ENCODE measurements at regions not wholly inside any gene's neighbourhood (a gene's known extent, or its start where the extent isn't known, plus 50 kb on each side); places are given as distances from the start of the nearest gene placed in this dataset.

- TF ChIP-seq, protein P1, sequence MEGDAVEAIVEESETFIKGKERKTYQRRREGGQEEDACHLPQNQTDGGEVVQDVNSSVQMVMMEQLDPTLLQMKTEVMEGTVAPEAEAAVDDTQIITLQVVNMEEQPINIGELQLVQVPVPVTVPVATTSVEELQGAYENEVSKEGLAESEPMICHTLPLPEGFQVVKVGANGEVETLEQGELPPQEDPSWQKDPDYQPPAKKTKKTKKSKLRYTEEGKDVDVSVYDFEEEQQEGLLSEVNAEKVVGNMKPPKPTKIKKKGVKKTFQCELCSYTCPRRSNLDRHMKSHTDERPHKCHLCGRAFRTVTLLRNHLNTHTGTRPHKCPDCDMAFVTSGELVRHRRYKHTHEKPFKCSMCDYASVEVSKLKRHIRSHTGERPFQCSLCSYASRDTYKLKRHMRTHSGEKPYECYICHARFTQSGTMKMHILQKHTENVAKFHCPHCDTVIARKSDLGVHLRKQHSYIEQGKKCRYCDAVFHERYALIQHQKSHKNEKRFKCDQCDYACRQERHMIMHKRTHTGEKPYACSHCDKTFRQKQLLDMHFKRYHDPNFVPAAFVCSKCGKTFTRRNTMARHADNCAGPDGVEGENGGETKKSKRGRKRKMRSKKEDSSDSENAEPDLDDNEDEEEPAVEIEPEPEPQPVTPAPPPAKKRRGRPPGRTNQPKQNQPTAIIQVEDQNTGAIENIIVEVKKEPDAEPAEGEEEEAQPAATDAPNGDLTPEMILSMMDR (conservative IDR thresholded peaks at IDR 0.05) = no peak
- no peak for TF ChIP-seq EZH2 (IDR thresholded peaks at IDR 0.05; ENCODE audit: low read depth)
Measured at GRCh38 chr2:34104601-34105000, 505.5 kb upstream of the FAM98A start.

All from PC-9 (cell line).